ENCODE measurements at regions not wholly inside any gene's neighbourhood (a gene's known extent, or its start where the extent isn't known, plus 50 kb on each side); places are given as distances from the start of the nearest gene placed in this dataset.

GRCh38 chr14:84643446-84643845 lies 886.5 kb upstream of the FLRT2 start:
- DNase-seq (ENCODE audit: low read depth, low spot score), result no peak
- intact Hi-C loops (cut with micrococcal nuclease; ENCODE audit: unreplicated experiment), result no loop called here
- Histone ChIP-seq H3K27me3 (ENCODE audit: control insufficient read depth, insufficient read depth, low read length) (no peaks in the 10 kb centered on the region), H3K27ac (ENCODE audit: low read length) (no peak overlapping the region), H3K4me1 (ENCODE audit: control insufficient read depth, insufficient read depth, low read length) (no peaks in the 10 kb centered on the region), H3K9me3 (ENCODE audit: control insufficient read depth, insufficient read depth, low read depth, low read length) (no peaks in the 10 kb centered on the region), H3K36me3 (ENCODE audit: control insufficient read depth, insufficient read depth, low read length) (no peaks in the 10 kb centered on the region), H3K4me3 (ENCODE audit: low read depth in 2 of 2, low read length in 2 of 2) (no peak overlapping the region)
- no TSS peak for BruUV-seq (replicated peaks)
- TF ChIP-seq SIN3A (IDR thresholded peaks at IDR 0.05; ENCODE audit: borderline replicate concordance, insufficient read depth, low read depth, low read length) (no peak), POLR2AphosphoS5 (IDR thresholded peaks at IDR 0.05; ENCODE audit: low read depth, low read length) (no peak), TCF7L2 (IDR thresholded peaks at IDR 0.05; ENCODE audit: low read depth, low read length) (no peak), REST (IDR thresholded peaks at IDR 0.05; ENCODE audit: insufficient read depth in 1 of 2, low read depth in 2 of 2, low read length in 1 of 2) (no peak), CTCF (IDR thresholded peaks at IDR 0.05) (no peak)
- CTCF ChIA-PET, result no interaction called here
- in situ Hi-C loops (cut with HindIII; ENCODE audit: low pct_unique_long_range_greater_than_20kb, low sequenced_read_pairs), result no loop called here
- POLR2A ChIA-PET, result interaction anchor here (0.6 kb wide), 1 partner anchor 711 kb away, joined by 3 read pairs; no protein-coding TSS in a partner anchor
- no peak for ATAC-seq

- Histone ChIP-seq H3K4me3 (ENCODE audit: low read depth in 2 of 2, low read length in 2 of 2) (no peak overlapping the region), H3K27me3 (ENCODE audit: control insufficient read depth, insufficient read depth, low read length) (no peaks in the 10 kb centered on the region), H3K36me3 (ENCODE audit: control insufficient read depth, insufficient read depth, low read length) (no peaks in the 10 kb centered on the region), H3K27ac (ENCODE audit: low read length) (no peak overlapping the region), H3K9me3 (ENCODE audit: control insufficient read depth, insufficient read depth, low read depth, low read length) (no peaks in the 10 kb centered on the region), H3K4me1 (ENCODE audit: control insufficient read depth, insufficient read depth, low read length) (no peaks in the 10 kb centered on the region)
- POLR2A ChIA-PET, result no interaction called here
- ATAC-seq, result no peak
- no peak for TF ChIP-seq POLR2AphosphoS5 (IDR thresholded peaks at IDR 0.05; ENCODE audit: low read depth, low read length)
- TF ChIP-seq REST (IDR thresholded peaks at IDR 0.05; ENCODE audit: insufficient read depth in 1 of 2, low read depth in 2 of 2, low read length in 1 of 2), result no peak
- no peak for TF ChIP-seq CTCF (IDR thresholded peaks at IDR 0.05)
- no peak for TF ChIP-seq TCF7L2 (IDR thresholded peaks at IDR 0.05; ENCODE audit: low read depth, low read length)
- TF ChIP-seq SIN3A (IDR thresholded peaks at IDR 0.05; ENCODE audit: borderline replicate concordance, insufficient read depth, low read depth, low read length), result no peak
- CTCF ChIA-PET, result no interaction called here
- no TSS peak for BruUV-seq (replicated peaks)
- no peak for DNase-seq (ENCODE audit: low read depth, low spot score)
- intact Hi-C loops (cut with micrococcal nuclease; ENCODE audit: unreplicated experiment) (no loop called here), in situ Hi-C loops (cut with HindIII; ENCODE audit: low pct_unique_long_range_greater_than_20kb, low sequenced_read_pairs) (no loop called here)
Measured at GRCh38 chr14:84646786-84647500, 883.0 kb upstream of the FLRT2 start.
